ENCODE measurements at regions not wholly inside any gene's neighbourhood (a gene's known extent, or its start where the extent isn't known, plus 50 kb on each side); places are given as distances from the start of the nearest gene placed in this dataset.

DNA sequence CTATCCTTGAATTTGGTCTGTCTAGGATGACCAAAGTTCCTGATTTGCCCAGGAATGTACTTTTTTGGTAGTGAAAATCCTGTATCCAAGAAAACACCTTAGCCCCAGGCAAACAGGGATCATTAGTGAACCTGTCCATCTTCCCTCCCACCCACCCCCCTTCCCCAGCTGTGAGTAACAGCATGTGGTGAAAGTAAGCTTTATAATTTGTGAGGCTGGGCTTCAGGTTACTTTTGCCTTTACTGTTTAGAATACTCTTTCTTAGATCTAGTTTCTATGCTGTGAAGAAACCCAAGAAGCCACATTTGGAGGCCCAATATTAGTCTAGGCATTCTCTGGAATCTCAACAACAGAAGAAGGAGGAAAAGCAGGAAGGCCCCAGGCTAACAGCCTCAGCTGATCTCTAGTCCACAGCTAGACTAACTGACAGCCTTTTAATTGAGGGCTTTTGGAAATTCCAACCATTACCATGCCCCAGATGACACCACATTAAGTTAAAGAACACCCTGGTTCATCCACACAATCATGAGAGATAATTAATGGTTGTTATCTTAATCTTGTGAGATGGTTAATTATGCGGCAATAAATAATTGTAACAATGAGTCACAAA lies 703.0 kb upstream of the NUDT12 start:
- no peak for DNase-seq (ENCODE audit: low read depth)

DNA sequence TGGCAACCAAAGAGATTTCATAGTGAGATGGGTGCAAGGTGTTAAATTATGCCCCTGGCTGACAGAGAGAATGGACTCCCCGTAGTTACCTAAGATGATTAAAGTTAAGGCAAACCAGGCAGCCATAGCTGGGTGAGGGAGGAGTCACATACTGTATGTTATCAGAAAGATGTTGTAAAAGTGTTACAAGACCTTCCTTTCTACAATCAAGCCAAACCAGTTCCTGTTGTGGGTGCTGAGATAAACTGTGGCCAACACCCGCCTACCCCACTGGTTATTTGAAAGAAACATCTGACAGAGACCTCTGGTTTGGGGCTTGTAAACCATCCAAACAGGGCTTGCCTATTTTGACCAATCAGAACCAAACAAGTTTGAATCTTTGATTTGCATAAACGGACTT lies 684.7 kb upstream of the NUDT12 start:
- DNase-seq (ENCODE audit: low read depth), result no peak
- in situ Hi-C loops (cut with HindIII; ENCODE audit: low pct_unique_long_range_greater_than_20kb, low sequenced_read_pairs), result no loop called here

More for the DNA sequence above, 703.0 kb upstream of the NUDT12 start:
- in situ Hi-C loops (cut with HindIII; ENCODE audit: low pct_unique_long_range_greater_than_20kb, low sequenced_read_pairs), result no loop called here

DNA sequence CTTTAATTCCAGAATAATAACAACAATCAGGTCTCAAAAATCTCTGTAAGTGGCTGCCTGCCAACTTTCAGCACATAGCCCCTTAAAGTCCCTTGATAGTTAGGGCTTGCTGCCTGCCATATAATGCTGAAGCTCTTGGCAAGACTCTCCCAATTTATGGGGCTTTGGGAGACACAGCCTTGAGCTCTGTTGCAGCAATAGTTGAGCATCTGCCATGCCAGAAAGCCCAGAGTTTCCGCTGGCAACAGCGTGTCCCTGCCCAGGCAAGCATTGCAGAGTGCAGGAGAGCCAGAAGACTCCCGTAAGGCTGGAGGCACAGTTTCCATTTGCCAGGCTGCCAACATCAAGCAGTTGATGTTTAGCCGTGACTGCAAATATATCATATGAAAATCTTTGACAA lies 678.5 kb upstream of the NUDT12 start:
- in situ Hi-C loops (cut with HindIII; ENCODE audit: low pct_unique_long_range_greater_than_20kb, low sequenced_read_pairs), result no loop called here
- DNase-seq (ENCODE audit: low read depth), result no peak

DNA sequence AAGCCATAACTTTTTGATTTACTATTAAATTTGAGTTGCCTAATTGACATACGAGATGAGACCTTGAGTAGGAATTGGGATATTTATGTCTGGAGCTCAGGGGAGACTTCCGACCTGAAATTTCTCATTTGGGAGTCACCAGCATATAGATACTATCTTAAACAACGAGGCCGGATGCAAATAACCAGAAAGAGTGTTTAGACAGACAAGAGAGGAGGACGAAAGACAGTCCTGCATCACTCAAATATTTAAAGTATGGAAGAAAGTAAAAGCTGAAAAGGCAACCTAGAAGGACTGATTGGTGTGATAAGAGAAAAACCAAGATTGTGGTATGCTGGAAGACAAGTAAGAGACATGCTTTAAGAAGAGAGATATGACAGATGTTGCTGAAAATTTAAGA lies 675.0 kb upstream of the NUDT12 start:
- in situ Hi-C loops (cut with HindIII; ENCODE audit: low pct_unique_long_range_greater_than_20kb, low sequenced_read_pairs), result no loop called here
- no peak for DNase-seq (ENCODE audit: low read depth)

DNA sequence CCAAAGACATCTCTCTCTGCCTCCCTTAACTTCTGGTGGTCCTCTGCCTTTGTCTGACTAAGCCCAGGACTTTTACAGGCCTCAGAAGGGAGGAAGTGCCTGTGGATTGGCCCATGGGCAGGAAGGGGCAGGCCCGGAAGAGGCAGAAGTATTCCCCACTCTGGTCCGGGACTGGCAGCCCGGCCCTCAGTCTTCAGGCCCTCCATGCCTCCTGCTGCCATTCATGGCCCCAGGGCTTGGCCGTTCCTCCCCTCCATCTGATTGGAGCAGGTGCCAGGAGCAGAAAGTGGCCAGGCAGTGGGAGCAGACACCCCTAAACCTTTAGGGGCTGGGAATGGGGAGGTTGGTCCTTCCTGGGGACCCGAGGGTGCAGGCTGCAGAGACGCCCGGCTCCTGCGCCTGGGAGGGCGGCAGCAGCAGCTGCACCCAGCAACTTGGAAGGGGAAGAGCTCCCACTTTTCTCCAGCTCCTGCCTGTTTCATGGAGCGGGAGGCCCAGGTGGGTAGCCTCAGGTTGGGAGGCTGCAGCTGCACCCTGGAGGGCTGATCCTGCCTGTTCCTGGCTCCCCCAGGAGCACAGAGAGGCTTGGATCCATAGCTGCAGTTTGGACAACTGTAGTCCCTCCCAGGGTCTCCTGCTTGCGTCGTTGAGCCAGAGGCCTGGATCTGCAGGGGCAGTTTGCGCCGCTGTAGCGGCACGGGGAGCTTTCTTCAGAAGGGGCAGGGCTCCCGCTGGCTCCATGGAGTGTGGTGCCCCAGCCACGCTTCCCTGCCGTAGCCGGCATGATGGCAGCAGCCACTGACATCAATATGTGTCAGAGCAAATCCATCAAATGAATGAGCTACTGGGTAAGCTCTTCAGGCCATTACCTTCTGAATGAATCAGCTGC lies 661.5 kb upstream of the NUDT12 start:
- no peak for DNase-seq (ENCODE audit: low read depth)
- in situ Hi-C loops (cut with HindIII; ENCODE audit: low pct_unique_long_range_greater_than_20kb, low sequenced_read_pairs), result no loop called here

DNA sequence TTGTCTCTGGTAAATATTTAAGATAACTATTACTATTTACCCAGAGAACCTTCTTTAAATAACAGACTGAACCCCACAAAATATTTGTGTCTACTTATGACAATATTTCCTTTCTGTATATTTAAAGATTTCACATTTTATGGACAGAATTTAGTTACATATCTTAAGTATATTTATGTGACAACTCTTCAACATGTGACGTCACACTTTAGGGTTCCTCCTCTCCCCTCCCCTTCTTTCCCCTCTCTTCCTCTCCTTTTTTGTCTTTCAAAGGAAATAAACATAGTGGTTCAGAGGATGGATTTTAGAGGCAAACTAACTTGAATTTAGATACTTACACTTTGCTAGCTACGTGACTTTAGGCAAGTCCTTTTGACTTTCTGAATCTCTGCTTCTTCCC lies 655.6 kb upstream of the NUDT12 start:
- in situ Hi-C loops (cut with HindIII; ENCODE audit: low pct_unique_long_range_greater_than_20kb, low sequenced_read_pairs), result no loop called here
- no peak for DNase-seq (ENCODE audit: low read depth)

DNA sequence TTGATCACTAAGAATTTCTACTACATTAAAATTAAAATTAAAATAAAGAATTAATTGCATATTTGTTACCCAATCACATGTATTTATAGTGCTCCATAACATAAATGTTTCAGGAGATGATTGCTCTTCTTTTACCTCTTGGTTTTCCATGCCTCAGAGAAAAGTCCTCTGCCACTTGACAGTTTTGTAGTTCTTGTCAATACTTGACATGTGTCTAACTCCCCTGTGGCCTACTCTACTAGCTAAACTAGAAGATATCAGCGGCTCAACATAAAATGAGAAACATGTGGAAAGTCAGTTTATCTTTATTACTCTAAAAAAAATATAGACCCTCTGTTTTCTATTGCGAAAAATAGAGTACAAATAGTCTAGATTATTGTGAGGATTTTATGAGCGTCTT lies 650.6 kb upstream of the NUDT12 start:
- no peak for DNase-seq (ENCODE audit: low read depth)
- in situ Hi-C loops (cut with HindIII; ENCODE audit: low pct_unique_long_range_greater_than_20kb, low sequenced_read_pairs), result no loop called here

DNA sequence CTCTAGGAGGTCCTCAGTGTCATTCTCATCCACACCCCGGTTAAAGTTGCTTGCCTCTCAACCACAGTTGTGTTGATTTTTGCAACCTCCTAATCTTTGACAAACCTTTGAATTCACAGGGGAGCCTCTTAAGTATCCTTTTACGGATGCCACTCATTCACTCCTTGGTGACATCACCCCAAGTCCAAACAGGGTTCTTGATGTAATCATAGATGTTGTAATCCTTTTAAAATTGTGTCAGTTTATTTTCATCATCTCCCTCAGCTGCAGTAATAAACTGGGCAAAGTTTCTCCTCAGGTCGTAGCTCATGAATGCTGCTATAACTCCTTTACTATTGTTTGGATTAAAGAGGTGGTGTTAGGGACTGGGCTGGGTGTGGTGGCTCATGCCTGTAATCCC lies 637.2 kb upstream of the NUDT12 start:
- in situ Hi-C loops (cut with HindIII; ENCODE audit: low pct_unique_long_range_greater_than_20kb, low sequenced_read_pairs), result no loop called here
- DNase-seq (ENCODE audit: low read depth), result no peak

DNA sequence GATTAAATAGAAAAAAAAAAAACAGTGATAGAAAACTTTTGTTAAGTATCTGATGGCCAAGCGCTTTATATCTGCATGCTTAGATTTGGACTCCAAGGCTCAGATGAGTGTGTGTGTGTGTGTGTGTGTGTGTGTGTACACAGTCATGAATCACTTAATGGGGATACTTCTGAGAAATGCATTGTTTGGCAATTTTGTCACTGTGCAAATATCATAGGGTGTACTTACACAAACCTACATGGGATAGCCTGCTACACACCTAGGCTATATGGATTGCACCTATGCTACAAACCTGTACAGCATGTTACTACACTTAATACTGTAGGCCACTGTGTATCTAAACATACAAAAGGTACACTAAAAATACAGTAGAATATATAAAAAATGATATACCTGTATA lies 635.6 kb upstream of the NUDT12 start:
- in situ Hi-C loops (cut with HindIII; ENCODE audit: low pct_unique_long_range_greater_than_20kb, low sequenced_read_pairs), result no loop called here
- DNase-seq (ENCODE audit: low read depth), result no peak

DNA sequence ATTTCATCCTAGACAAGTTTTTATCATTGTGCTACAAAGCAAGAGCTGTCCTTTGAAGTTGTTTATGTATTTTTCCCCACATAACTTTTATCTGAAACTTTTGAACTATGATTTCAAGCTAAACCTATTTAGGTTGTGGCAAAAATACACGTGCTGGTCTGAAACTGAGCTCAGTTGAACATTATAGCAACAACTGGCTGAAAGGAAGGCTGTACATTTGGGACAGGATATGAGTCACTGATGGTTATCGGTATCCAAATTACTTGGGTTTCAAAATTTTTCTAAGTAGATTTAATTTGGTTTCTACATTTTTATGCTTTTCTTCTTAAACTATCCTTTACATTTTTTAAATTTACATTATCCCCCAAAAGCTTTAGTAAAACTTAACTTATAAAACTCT lies 627.3 kb upstream of the NUDT12 start:
- in situ Hi-C loops (cut with HindIII; ENCODE audit: low pct_unique_long_range_greater_than_20kb, low sequenced_read_pairs), result no loop called here
- DNase-seq (ENCODE audit: low read depth), result no peak

DNA sequence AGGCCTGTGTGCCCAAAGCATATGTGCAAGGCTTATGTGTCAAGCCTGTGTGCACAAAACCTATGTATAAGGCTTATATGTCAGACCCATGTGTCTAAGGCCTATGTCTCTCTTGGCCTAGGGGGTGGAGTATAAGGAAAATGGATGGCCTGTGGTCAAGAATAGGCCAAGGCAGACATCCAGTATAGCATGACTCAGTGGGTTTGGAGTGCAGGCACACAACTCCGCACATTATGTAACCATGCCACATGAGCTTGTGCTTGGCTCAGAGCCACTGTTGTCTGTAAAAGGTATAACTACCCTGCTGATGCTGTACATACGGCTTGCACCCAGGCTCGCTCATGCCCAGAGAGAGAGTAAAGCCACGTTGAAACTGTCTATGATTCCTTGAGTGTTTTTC lies 626.4 kb upstream of the NUDT12 start:
- DNase-seq (ENCODE audit: low read depth), result no peak
- in situ Hi-C loops (cut with HindIII; ENCODE audit: low pct_unique_long_range_greater_than_20kb, low sequenced_read_pairs), result no loop called here

DNA sequence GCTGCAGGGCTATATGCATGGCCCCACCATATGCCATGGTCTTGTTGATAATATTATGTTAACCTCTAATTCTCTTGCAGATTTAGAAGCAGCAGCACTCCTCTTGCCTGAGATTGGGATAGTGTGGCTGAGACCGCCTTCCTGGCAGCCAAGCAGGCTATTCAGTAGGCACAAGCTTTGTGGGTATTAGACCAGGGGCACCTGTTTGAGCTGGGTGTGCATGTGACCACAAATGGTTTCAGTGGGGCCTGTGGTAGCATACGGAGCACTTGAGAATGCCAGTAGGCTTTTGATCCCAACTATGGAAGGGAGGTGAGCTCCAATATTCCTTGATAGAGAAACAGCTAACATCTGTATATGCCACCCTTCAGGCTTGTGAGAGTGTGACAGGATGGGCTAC lies 625.1 kb upstream of the NUDT12 start:
- in situ Hi-C loops (cut with HindIII; ENCODE audit: low pct_unique_long_range_greater_than_20kb, low sequenced_read_pairs), result no loop called here
- DNase-seq (ENCODE audit: low read depth), result no peak

DNA sequence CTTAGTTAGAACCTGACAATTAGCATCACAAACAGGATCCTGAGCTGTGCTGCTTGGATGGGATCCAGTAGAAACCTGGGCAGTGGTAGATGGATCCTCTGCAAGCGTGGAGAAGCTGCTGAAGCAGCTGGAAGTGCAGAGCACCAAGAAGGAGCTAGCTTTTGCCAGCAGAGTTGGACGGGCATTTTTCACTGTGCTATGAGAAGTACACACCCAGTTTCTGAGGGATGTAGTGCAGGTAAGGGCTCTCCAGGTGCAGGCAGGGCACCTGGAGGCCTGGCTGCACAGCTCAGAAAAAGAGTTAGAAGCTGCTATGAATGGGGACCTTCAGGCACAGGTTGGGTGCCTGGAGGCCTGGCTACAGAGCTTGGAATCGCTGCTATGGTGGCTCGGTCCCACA lies 623.9 kb upstream of the NUDT12 start:
- DNase-seq (ENCODE audit: low read depth), result no peak
- in situ Hi-C loops (cut with HindIII; ENCODE audit: low pct_unique_long_range_greater_than_20kb, low sequenced_read_pairs), result no loop called here

DNA sequence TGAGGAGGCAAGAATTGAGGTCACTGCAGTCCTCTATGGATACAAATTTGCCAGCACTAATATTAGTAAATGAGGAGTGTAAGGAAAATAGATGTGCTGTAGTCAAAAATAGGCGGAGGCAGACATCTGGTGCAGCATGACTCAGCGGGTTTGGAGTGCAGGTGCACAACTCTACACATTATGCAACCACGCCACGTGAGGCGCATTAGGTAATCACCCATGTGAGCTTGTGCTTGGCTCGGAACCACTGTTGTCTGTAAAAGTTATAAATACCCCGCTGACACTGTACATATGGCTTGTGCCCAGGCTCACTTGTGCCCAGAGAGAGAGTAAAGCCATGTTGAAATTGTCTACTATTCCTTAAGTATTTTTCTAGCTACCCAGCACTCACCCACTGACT lies 623.5 kb upstream of the NUDT12 start:
- in situ Hi-C loops (cut with HindIII; ENCODE audit: low pct_unique_long_range_greater_than_20kb, low sequenced_read_pairs), result no loop called here
- DNase-seq (ENCODE audit: low read depth), result peak; percentile 15

DNA sequence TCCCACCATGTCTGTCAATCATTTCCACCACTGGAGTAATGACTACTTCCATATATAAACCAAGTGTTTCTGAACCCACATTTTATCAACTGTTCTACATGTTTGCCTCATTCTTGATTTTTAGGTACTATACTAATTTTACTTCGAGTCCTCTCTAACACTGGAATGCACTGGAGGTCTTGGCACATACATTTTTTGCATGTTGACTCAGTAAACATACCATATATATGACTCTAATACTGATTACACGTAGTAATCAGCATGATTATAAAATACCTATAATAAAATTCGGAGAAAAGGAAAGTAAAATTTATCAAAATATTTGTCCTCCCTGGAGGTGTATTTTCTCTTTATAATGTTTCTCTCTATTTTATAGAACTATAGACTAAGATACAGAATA lies 621.7 kb upstream of the NUDT12 start:
- in situ Hi-C loops (cut with HindIII; ENCODE audit: low pct_unique_long_range_greater_than_20kb, low sequenced_read_pairs), result no loop called here
- no peak for DNase-seq (ENCODE audit: low read depth)

DNA sequence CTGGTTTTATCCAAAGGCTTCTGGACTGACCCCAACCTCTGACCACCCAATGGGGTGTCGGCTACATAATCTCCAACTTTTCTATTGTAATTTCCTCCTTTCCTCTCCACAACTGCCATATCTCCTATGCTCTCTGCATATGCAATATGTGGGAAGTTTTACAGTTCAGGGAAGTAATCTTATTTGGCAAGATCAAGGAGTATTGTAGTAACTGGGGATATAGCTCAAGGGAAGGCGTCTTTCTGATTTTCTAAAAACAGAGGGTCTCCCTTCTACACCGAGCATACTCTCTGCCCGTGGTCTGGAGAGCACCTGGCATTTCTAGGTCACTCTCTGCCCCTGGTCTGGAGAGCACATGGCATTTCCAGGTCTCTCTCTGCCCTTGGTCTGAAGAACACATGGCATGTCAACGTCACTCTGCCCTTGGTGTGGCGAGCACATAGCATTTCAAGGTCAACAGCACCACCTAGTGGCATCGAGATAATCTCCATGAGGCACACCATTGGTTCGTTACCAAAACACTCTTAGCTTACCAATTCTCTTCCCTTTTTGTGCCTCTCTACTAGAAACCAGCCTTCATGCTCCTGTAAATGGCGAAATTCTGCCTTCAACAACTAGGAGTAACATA lies 616.4 kb upstream of the NUDT12 start:
- peak; percentile 22 for DNase-seq (ENCODE audit: low read depth)
- in situ Hi-C loops (cut with HindIII; ENCODE audit: low pct_unique_long_range_greater_than_20kb, low sequenced_read_pairs), result no loop called here

DNA sequence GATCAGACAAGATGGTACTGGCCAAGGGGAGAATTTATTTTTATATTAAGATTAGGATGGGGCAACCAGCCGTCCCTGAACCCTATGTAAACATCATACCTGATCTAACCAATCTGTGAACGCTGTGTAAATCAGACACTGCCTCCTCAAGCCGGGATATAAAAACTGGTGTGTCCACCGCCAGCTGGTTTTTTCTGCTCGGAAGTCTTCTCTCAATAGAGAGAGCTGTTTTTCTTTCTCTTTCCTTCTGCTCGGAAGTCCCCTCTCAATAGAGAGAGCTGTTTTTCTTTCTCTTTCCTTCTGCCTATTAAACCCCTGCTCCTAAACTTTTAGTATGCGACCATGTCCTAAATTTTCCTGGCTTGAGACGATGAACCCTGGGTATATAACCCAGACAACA lies 615.5 kb upstream of the NUDT12 start:
- DNase-seq (ENCODE audit: low read depth), result no peak
- in situ Hi-C loops (cut with HindIII; ENCODE audit: low pct_unique_long_range_greater_than_20kb, low sequenced_read_pairs), result no loop called here

DNA sequence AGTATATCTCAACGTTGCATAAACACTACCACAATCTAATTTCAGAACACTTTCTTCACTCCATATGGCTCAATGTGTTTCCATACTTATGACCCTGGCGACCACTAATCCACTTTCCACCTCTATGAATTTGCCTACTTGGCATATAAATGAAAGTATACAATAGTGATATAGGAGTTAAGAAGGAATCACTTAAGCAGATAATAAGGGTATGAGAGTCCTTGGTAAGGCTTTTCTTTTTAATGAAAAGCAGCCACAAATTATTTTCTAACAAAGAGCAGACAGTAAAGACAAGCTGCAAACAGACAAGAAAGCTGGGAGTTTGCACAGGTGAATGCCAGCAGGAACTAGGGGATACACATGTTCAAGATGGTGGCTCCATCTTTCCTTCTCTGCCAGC lies 615.1 kb upstream of the NUDT12 start:
- in situ Hi-C loops (cut with HindIII; ENCODE audit: low pct_unique_long_range_greater_than_20kb, low sequenced_read_pairs), result no loop called here
- no peak for DNase-seq (ENCODE audit: low read depth)

DNA sequence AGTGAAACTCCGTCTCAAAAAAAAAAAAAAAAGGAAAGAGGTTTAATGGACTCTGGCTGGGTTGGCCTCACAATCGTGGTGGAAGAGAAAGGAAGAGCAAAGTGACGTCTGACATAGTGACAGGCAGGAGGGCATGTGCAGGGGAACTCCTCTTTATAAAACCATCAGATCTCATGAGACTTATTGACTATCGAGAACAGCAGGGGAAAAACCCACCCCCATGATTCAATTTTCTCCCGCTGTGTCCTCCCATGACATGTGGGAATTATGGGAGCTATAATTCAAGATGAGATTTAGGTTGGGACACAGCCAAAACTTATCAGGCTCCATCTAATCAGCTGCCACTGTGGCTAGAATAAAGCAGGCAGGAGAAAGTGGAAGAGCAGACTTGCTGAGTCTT lies 610.4 kb upstream of the NUDT12 start:
- no peak for DNase-seq (ENCODE audit: low read depth)
- in situ Hi-C loops (cut with HindIII; ENCODE audit: low pct_unique_long_range_greater_than_20kb, low sequenced_read_pairs), result no loop called here

Measured in Caki2 (cell line).